LNCaP clone FGC (cell line): ENCODE measurements at regions not wholly inside any gene's neighbourhood (a gene's known extent, or its start where the extent isn't known, plus 50 kb on each side); places are given as distances from the start of the nearest gene placed in this dataset.

ENCODE experiments used
- DNase-seq: peaks from one replicate; pipeline ENCODE4 v3.0.0-alpha.2; 2011; ENCODE audit warnings: low read depth
- H3K4me3 ChIP-seq: 2 replicates; pipeline ENCODE4 v1.5.1; 2011; ENCODE audit warnings: mild to moderate bottlenecking, low read depth, low read length, control low read depth
- CTCF ChIP-seq: IDR thresholded peaks from 2 replicates; pipeline ENCODE4 v1.5.1; 2012; ENCODE audit warnings: mild to moderate bottlenecking; ENCODE audit not compliant: control insufficient read depth, insufficient read depth; ENCODE audit errors: extremely low read depth

GRCh38 chr1:239717918-239718184 lies 331.5 kb downstream of the CHRM3 start:
- no peak for TF ChIP-seq CTCF
- H3K4me3 ChIP-seq: no peak overlapping the region
- DNase-seq: no peak

- no peak for TF ChIP-seq CTCF
- DNase-seq: no peak
Measured at GRCh38 chr1:239718571-239718970, 332.2 kb downstream of the CHRM3 start.

GRCh38 chr1:239718997-239719628 lies 332.7 kb downstream of the CHRM3 start:
- peak; percentile 64 for DNase-seq
- no peak for TF ChIP-seq CTCF
- no peak overlapping the region for H3K4me3 ChIP-seq

More at GRCh38 chr1:239718571-239718970, 332.2 kb downstream of the CHRM3 start:
- H3K4me3 ChIP-seq: no peak overlapping the region

GRCh38 chr1:239719642-239720258 lies 333.4 kb downstream of the CHRM3 start:
- H3K4me3 ChIP-seq: no peak overlapping the region
- TF ChIP-seq CTCF: no peak
- DNase-seq: no peak

- no peak overlapping the region for H3K4me3 ChIP-seq
- DNase-seq: no peak
- no peak for TF ChIP-seq CTCF
Measured at GRCh38 chr1:239722035-239722434, 335.7 kb downstream of the CHRM3 start.

GRCh38 chr1:239723776-239724367 lies 337.5 kb downstream of the CHRM3 start:
- no peak for TF ChIP-seq CTCF
- no peak overlapping the region for H3K4me3 ChIP-seq
- DNase-seq: no peak
